ENCODE measurements at regions not wholly inside any gene's neighbourhood (a gene's known extent, or its start where the extent isn't known, plus 50 kb on each side); places are given as distances from the start of the nearest gene placed in this dataset.

GRCh38 chr2:236350426-236350825, 86.2 kb upstream of the ASB18 start:
- TF ChIP-seq EZH2 (IDR thresholded peaks at IDR 0.05; ENCODE audit: borderline replicate concordance, insufficient read depth, low read length, poor library complexity, severe bottlenecking) = no peak
- TF ChIP-seq CTCF (IDR thresholded peaks at IDR 0.05; ENCODE audit: poor library complexity, severe bottlenecking) = no peak
- no peak for TF ChIP-seq SMC3 (conservative IDR thresholded peaks at IDR 0.05; ENCODE audit: poor library complexity)
- TF ChIP-seq EP300 (conservative IDR thresholded peaks at IDR 0.05; ENCODE audit: poor library complexity, severe bottlenecking) = no peak

All from neural cell (in vitro differentiated cells).